SK-MEL-5 (cell line): ENCODE measurements at regions not wholly inside any gene's neighbourhood (a gene's known extent, or its start where the extent isn't known, plus 50 kb on each side); places are given as distances from the start of the nearest gene placed in this dataset.
"Not testable (repeated sequence)": the region's sequence is repeated elsewhere in the genome, so short reads cannot be mapped to it uniquely, and the experiment has no call there.

Source experiments
- DNase-seq: peaks from one replicate; pipeline ENCODE4 v3.0.0-alpha.2; 2016; ENCODE audit warnings: low read depth, low spot score
- in situ Hi-C: cut with HindIII; loops from 2 replicates; pipeline ENCODE4 v1.10.0; 2016; ENCODE audit warnings: low sequenced_read_pairs, high pct_unique_total_duplicates, low pct_unique_long_range_greater_than_20kb

DNA sequence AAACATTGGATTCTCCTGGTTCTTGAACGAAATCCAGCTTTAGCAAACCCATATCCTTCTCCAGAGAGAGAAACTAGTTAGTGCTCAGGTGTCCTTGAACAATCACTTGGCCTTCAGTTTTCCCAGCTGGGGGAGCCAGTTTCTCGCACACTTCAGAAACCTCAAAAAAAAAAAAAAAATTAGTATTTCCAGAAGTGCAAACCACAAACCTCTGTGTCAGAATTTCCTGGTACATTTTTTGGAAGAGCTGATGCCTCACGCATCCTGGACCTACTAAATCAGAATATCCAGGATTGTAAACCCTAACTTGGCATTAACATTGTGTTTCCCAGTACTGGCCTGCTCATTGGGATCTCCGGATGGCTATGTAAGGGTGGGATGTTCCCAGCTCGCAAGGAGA lies 143.4 kb upstream of the EGR2 start:
- no peak for DNase-seq
- in situ Hi-C loops: no loop called here

DNA sequence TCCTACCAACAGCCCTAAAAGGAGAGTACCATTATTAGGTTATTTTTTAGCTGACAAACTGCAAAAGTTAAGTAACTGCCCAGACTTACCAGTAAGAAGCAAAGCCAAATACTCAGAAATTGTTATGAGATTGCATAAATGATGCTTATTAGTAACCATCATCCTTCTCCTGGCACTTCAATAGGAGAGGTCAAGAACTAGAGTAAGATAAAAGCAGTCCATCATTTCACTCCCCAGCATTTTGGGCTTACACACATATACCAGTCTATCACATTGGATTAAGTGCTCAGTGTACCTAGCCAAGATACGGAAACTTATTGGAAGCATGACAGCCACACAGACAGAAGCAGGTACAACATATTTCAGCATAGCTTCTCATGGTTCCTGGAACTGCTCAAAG lies 142.8 kb upstream of the EGR2 start:
- DNase-seq: no peak
- in situ Hi-C loops: no loop called here

DNA sequence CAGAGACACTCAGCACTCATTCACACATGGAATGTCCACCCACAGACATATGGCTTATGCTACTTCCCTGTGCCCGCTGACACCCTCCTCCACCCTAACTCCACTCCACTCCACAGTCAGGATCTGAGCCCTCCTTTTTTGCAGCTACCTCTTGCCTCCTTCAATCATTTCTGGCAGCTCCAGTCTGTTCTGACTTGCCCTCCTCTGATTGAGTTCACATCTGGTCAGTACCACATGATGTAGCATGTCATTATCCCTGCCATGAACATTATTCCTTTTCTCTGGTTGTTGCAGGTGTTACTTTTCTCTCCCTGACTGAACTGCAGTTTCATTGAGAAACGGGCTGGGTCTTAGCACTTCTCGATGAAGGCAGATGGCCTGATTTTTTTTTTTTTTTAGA lies 130.1 kb upstream of the EGR2 start:
- in situ Hi-C loops: no loop called here
- DNase-seq: no peak

DNA sequence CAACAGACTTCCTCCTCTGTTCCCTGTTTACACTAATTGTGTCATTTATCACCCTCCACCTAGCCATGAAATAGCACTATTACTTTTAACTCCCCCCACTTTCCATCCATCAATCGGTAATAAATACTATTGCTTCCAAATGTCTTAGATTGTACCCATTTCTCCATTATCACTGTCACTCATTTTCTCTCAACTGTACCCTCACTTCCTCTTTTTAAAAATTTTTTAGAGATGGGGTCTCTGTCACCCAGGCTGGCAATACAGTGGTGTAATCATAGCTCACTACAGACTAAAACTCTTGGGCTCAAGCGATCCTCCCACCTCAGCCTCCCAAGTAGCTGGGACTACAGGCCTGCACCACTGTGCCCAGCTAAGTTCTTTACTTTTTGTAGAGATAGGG lies 123.5 kb upstream of the EGR2 start:
- in situ Hi-C loops: no loop called here
- no peak for DNase-seq

DNA sequence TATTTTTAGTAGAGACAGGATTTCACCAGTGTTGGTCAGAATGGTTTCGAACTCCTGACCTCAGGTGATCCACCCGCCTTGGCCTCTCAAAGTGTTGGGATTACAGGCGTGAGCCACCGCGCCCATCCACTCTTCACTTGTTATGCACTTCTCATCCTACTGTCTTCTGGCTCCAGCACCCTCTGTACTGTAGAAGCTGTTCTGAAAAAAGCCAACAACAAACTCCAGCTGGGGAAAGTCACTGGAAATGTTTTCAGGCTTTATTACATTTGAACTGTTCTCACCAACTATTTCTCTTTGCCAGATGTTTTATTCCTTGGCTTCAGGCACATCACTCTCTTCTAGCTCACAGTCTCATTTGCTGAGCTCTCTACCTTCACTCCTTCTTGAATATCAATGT lies 122.5 kb upstream of the EGR2 start:
- in situ Hi-C loops: no loop called here
- DNase-seq: no peak

DNA sequence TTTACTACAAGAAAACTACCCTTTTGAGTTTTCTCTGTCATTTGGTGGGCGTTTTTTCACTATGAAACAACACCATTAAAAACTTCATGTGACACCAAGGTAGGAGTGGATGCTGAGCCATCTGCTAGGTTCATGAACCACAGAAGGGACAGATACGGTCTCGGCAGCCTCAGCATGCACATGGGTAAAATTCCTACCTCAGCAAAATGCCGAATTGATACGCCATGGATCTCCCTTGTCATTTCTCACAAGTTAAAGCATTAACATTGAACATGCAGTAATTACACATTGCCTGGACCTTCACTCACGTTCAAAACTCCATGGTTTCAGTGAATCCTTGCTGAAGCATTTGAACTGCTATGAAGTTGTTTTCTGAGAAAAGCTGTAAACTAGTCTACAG lies 121.5 kb upstream of the EGR2 start:
- in situ Hi-C loops: no loop called here
- no peak for DNase-seq

DNA sequence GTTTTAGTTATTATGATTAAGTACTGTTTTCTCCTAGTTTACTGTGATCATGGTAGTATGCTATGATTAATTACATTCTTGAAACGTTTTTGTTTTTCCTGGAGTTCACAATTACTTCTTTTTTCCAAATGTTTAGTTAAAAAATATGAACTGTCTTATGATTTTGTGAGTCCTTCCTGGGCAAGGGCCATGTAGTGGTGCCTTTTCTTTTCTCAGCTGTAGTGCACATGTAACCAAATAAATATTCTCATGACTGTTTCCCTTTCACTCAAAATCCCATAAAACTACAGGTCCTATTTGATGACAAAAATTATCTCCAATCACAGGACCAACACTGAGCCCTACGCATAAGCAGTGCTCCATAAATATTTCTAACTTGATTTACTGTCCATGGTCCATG lies 118.9 kb upstream of the EGR2 start:
- in situ Hi-C loops: no loop called here

DNA sequence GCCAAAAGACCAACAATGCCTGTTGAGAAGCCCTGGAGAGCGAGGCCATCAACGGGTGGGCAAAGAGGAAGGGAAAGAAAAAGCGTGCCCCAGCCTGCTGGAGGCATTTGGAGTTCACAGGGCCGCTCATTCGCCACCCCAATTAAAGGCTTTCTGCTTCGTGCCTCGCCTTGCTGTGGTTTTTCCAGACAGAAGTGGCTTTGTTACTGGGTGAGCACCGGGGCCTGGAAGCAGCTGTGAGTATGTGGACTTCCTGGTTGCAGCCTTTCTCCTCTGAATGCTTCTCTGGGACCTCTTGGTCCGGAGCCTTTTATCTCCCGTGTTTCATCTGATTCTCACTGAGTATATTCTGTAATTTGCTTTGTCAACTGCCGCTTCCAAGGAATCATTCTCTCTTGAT lies 118.1 kb upstream of the EGR2 start:
- in situ Hi-C loops: no loop called here
- peak; percentile 82 for DNase-seq

More for the DNA sequence above, 118.9 kb upstream of the EGR2 start:
- no peak for DNase-seq

DNA sequence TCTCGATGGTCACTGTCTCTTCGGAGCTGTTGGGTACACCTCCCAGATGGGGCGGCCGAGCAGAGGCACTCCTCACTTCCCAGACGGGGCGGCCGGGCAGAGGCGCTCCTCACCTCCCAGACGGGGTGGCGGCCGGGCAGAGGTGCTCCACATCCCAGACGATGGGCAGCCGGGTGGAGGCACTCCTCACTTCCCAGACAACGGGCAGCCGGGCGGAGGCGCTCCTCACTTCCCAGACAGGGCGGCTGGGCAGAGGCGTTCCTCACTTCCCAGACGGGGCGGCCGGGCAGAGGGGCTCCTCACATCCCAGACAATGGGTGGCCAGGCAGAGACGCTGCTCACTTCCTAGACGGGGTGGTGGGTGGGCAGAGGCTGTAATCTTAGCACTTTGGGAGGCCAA lies 112.6 kb upstream of the EGR2 start:
- DNase-seq, in situ Hi-C loops: not testable (repeated sequence)

DNA sequence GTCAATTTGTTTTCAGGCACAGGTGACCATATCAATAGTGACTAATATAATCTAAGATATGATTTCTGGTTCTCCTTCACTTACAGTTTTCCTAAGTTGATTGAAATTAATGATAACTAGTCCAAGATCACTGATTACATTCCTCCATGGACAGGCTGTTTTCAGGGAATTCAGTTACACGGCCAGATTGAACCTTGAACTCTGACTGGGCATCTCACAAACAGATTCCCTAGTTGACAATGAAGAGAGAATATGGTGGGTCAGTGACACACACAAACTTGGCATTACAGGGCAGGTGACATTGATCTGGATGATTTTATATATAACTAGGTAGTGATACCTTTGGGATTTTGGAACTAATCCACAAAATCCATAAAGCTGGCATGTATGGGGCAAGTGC lies 110.2 kb upstream of the EGR2 start:
- in situ Hi-C loops: no loop called here
- DNase-seq: no peak

DNA sequence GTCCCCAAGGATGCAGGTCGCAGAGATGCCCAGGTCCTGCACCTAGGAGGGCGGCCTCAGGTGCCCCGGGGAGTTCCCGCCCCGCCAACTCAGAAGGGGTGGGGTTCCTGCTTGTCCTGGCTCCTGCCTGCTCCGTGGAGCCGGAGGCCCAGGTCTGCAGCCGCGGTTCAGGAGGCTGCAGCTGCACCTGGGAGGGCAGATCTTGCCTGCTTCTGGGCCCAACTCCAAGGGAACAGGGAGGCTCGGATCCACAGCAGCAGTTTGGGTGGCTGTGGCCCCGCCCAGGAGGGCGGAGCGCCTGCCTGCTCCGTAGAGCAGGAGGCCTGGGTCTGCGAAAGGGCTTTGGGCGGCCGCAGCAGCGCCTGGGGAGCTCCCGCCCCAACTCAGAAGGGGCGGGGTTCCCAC lies 108.2 kb upstream of the EGR2 start:
- DNase-seq: no peak
- in situ Hi-C loops: no loop called here

DNA sequence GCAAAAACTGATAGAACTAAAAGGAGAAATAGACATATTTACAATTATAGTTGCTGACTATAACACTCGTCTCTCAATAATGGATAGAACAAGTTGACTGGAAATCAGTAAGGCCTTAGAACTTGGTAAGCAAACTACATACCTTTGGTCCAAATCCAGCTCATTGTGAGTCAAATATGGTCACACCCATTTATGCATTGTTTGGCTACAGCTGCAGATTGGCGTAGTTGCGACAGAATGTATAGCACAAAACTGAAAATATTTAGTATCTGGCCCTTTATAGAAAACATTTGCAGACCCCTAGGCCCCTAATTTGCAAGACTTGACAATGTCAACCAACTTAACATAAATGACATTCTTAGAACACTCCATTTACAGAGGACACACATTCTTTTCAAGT lies 103.6 kb upstream of the EGR2 start:
- in situ Hi-C loops: no loop called here
- DNase-seq: no peak

DNA sequence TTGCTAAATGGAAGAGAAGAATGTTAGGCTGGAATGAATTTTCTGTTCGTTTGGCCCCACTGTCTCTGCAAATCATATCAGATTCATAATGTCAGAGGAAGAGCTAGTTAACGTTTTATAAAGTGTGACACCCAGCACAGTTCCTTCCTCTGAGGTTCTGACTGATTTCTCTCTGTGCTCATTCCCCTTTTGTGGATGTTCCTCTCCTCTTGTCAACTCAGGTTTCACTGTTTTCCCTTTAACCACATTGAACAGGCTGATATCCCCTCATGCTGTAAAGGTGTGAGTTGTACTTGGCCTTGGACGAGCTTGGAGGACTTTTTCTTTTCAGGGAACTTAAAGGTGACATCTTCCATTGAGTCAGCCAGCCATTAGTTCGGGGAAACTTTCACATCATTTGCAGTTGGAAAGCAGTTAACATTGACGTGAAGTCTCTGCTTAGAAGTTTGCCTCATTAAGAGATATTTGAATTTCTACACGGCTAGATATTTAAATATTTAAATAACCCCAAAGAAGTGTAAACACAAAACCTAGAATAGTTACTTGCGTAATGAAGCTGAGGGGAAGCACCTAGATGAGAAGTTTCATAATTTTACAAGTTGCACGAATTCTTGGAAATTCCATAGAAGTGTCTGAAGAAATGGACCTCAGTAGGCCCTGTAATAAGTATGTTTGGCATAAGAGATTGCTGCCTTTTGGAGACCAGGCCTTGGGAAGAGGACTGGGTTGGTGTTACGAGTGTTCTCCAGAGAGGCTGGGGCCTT lies 101.5 kb upstream of the EGR2 start:
- in situ Hi-C loops: no loop called here

DNA sequence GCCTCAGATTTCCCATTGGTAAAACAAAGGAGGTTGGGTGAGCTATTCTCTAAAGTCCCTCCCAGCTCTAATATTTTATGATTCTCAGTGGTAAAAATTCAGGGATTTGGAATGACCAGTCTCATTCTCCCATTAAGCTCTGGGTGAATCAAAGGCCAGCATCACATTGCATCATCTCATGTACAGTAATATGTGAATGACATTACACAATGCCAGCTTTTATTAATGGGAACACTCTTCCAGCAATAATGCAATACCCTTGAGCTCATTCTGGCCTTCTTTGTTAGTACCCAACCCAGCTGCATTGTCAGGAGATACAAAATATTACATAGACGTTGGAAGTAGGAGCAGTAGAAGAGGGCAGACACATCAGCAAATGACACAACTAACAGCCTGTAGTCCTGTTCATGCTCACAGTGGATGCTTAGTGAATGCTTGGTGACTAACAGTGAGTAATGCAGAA lies 100.0 kb upstream of the EGR2 start:
- DNase-seq: peak; percentile 75
- in situ Hi-C loops: no loop called here

More for the DNA sequence above, 101.5 kb upstream of the EGR2 start:
- DNase-seq: no peak

DNA sequence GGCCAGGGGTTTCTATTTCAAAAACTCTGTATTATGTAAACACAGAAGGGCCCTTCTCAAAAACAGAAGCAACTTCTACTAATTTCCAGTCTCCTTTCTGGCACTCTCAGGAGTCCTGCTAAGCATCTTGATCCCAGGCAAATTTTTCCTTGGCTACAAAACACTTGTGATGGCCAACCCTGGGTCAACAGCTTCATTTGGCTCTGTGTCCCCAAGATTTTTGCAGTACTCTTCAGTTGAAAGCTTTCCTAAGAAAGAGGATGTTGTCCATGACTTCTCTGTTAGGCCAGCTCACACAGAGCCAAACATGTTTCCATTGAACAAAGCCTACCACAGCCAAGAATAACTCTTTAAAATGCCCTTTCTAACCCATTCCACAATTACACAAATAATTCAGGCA lies 99.0 kb upstream of the EGR2 start:
- in situ Hi-C loops: no loop called here
- no peak for DNase-seq

DNA sequence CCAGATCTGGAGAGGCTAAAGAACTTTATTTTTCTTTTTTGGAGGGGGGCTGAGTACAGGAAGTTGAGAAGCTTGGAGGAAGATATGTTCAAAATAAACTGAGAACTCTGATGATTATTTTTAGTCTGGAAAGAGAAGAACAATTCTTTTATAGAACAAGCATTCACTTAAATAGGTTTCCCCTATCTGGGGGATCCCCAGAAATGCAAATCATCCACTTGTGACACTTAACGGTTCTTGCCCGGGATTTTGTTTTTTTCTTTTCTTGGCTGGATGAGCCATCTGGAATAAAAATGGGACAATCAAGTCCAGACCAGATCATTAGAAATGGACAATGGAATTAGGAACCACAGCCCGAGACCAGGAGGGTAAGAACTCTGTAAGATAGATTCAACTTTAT lies 95.9 kb upstream of the EGR2 start:
- in situ Hi-C loops: no loop called here
- DNase-seq: no peak

DNA sequence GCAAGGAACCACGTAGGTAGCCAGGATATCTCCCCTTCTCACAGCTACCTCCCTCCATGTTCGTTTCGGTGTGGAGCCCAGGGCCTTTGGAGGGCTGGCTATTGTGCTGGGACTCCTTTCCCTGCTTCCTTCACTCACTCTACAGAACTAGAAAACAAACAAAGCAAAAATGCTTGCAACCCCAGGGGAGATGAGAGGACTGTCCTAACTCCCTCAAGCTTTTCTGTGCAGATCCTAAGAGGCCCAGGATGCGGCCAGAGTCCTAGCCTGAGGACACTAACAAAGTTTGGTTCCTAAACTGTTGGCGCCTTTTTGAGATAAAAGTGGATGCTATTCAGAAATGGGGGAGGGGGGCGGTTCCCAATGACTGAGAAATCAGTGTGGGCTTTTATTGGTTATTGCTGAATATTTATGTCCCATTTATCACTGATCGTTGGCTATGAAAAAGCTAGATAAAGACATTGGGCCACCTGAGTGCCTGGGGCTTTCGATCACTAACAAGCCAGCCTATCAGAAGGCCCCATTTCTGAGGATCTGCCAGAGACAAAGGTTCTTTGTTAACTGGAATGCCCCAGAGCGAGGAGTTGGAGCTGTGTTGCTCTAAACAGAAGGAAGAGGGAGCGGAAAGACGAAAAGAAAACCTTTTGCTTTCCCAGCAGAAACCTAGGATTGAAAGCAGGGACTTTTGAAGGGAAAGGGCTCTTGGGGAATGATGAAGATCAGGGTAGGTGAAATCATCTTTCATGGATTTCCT lies 95.2 kb upstream of the EGR2 start:
- in situ Hi-C loops: no loop called here
- peak; percentile 80 for DNase-seq

DNA sequence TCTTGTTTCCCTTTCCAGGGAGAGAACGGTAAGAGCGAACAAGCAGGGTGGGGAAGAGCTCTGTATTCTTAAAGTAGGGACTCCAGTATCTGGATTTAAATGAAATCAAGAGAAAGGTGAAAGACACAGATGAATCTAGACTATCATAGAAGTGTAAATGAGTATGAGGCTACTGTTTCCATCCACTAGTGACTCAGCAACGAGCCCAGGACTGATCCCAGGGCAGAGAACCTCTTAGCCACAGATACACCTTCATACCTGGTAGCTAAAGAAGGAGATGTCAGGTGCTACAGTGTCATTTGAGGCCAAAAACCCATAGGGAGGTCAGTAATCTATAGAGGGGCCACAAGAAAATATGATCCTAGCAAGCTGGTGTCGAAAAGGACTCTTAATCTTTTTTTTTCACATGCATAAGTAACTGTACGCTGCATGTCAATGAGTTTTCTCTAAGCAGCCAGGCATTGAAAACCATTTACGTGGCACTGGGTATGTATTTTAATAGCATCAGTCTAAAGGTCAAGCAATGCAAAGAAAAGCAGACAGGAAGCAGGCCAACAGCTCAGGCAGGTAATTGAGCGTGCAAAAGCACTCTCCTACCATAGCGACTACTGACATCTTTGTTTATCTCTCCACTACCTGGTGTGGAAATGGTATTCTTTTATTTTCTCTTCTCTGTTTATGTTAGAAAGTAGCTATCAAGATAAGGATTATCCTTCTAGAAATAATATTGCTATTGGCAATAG lies 91.5 kb upstream of the EGR2 start:
- DNase-seq: no peak
- in situ Hi-C loops: no loop called here
